Activated CD8-positive, alpha-beta T cell treated with anti-CD3 and anti-CD28 coated beads for 36 hours (primary cell): ENCODE measurements at regions not wholly inside any gene's neighbourhood (a gene's known extent, or its start where the extent isn't known, plus 50 kb on each side); places are given as distances from the start of the nearest gene placed in this dataset.

Source experiments
- ATAC-seq: fragments of 200-7000 bp; cut with Tn5 transposase; one replicate; pipeline ENCODE4 v1.10.0; 2021; ENCODE audit warnings: mild to moderate bottlenecking, moderate library complexity
- CTCF ChIA-PET: fragments of 350-600 bp; sonication (Branson Sonifier 250); formaldehyde crosslinking; loops from one replicate; lab custom pipeline; 2021; ENCODE audit warnings: antibody characterized with exemption; lab: Charles Lee
- POLR2A ChIA-PET: fragments of 350-600 bp; sonication (Branson Sonifier 250); formaldehyde crosslinking; loops from one replicate; lab custom pipeline; 2021; ENCODE audit warnings: antibody characterized with exemption; lab: Charles Lee
- DNase-seq: peaks from one replicate; pipeline ENCODE4 v3.0.0-alpha.2; 2020
- H3K27ac Mint-ChIP-seq: one replicate; pipeline ENCODE4 v1.8.0; 2021; ENCODE audit warnings: mild to moderate bottlenecking, mixed read lengths
- H3K27me3 Mint-ChIP-seq: one replicate; pipeline ENCODE4 v1.8.0; 2021; ENCODE audit warnings: mixed read lengths
- H3K36me3 Mint-ChIP-seq: one replicate; pipeline ENCODE4 v1.8.0; 2021; ENCODE audit warnings: low read depth, mixed read lengths
- H3K4me1 Mint-ChIP-seq: one replicate; pipeline ENCODE4 v1.8.0; 2021; ENCODE audit warnings: low read depth, mixed read lengths
- H3K4me3 Mint-ChIP-seq: one replicate; pipeline ENCODE4 v1.8.0; 2021; ENCODE audit warnings: mild to moderate bottlenecking, moderate library complexity, mixed read lengths
- H3K9me3 Mint-ChIP-seq: one replicate; pipeline ENCODE4 v1.8.0; 2021; ENCODE audit warnings: mixed read lengths
- CTCF ChIP-seq: fragments of 200-600 bp; IDR thresholded peaks from one replicate; pipeline ENCODE4 v1.8.0; 2022; ENCODE audit warnings: antibody characterized with exemption, mild to moderate bottlenecking
- intact Hi-C: fragments of 100-400 bp; cut with micrococcal nuclease; formaldehyde crosslinking; loops from one replicate; pipeline ENCODE4 v1.10.0; 2022

GRCh38 chr16:17632667-17633066, 161.9 kb upstream of the XYLT1 start:
- H3K9me3 Mint-ChIP-seq = peaks cover 3% of the 10 kb centered on the region
- no peak overlapping the region for H3K27ac Mint-ChIP-seq
- no peaks in the 10 kb centered on the region for H3K36me3 Mint-ChIP-seq
- no peak for ATAC-seq
- intact Hi-C loops = no loop called here
- H3K4me3 Mint-ChIP-seq = no peak overlapping the region
- DNase-seq = no peak
- TF ChIP-seq CTCF = no peak
- H3K27me3 Mint-ChIP-seq = peaks cover 20% of the 10 kb centered on the region
- CTCF ChIA-PET = interaction anchor here (0.6 kb wide), 1 partner anchor 12 kb away, joined by 3 read pairs; no protein-coding TSS in a partner anchor
- no peaks in the 10 kb centered on the region for H3K4me1 Mint-ChIP-seq
- POLR2A ChIA-PET = no interaction called here

GRCh38 chr16:17629936-17630335, 159.2 kb upstream of the XYLT1 start:
- intact Hi-C loops = no loop called here
- Mint-ChIP-seq H3K27me3 (peaks cover 23% of the 10 kb centered on the region), H3K27ac (no peak overlapping the region), H3K4me1 (no peaks in the 10 kb centered on the region), H3K36me3 (peaks cover 4% of the 10 kb centered on the region), H3K9me3 (peaks cover 15% of the 10 kb centered on the region), H3K4me3 (no peak overlapping the region)
- no peak for TF ChIP-seq CTCF
- ATAC-seq (no peak), DNase-seq (no peak)
- ChIA-PET CTCF (interaction anchor here (1.0 to 1.2 kb wide), 2 partner anchors 50 to 73 kb away, joined by 3 read pairs; no protein-coding TSS in a partner anchor), POLR2A (no interaction called here)

GRCh38 chr16:17628983-17629382, 158.2 kb upstream of the XYLT1 start:
- no peak overlapping the region for H3K27ac Mint-ChIP-seq
- DNase-seq (no peak), ATAC-seq (no peak)
- peaks cover 4% of the 10 kb centered on the region for H3K36me3 Mint-ChIP-seq
- peaks cover 18% of the 10 kb centered on the region for H3K9me3 Mint-ChIP-seq
- intact Hi-C loops = no loop called here
- H3K4me3 Mint-ChIP-seq = no peak overlapping the region
- no peak for TF ChIP-seq CTCF
- CTCF ChIA-PET = no interaction called here
- peaks cover 23% of the 10 kb centered on the region for H3K27me3 Mint-ChIP-seq
- H3K4me1 Mint-ChIP-seq = no peaks in the 10 kb centered on the region
- POLR2A ChIA-PET = no interaction called here

GRCh38 chr16:17622366-17622765, 151.6 kb upstream of the XYLT1 start:
- POLR2A ChIA-PET = no interaction called here
- H3K27ac Mint-ChIP-seq = no peak overlapping the region
- intact Hi-C loops = no loop called here
- peaks cover 3% of the 10 kb centered on the region for H3K27me3 Mint-ChIP-seq
- no peak overlapping the region for H3K4me3 Mint-ChIP-seq
- H3K4me1 Mint-ChIP-seq = peaks cover 5% of the 10 kb centered on the region
- CTCF ChIA-PET = no interaction called here
- no peak for ATAC-seq
- peaks cover 16% of the 10 kb centered on the region for H3K9me3 Mint-ChIP-seq
- TF ChIP-seq CTCF = no peak
- DNase-seq = no peak
- peaks cover 4% of the 10 kb centered on the region for H3K36me3 Mint-ChIP-seq

DNA sequence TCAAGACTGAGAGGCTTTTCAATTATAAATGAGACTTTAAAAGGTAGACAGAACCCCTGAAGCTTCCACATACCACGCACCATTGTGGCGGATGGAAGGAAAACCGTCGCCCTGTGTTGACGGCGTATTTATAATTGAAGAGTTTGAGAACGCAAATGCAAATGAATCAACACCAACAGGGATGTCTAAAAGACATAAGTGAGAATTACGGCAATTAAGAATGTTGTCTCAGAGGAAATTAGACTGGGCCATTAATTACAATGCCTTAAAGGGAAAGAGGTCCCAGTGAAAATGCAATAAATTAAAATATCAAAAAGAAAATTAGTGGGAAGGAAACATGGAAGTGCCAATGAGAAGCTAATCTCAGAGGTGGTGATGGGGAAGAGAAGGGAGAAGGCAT, 148.5 kb upstream of the XYLT1 start:
- CTCF ChIA-PET = no interaction called here
- intact Hi-C loops = no loop called here
- DNase-seq = no peak
- TF ChIP-seq CTCF = no peak
- Mint-ChIP-seq H3K27ac (no peak overlapping the region), H3K36me3 (no peaks in the 10 kb centered on the region), H3K9me3 (no peaks in the 10 kb centered on the region), H3K4me1 (peaks cover 5% of the 10 kb centered on the region), H3K4me3 (no peak overlapping the region), H3K27me3 (peaks cover 2% of the 10 kb centered on the region)
- ATAC-seq = no peak
- POLR2A ChIA-PET = no interaction called here
